ENCODE measurements at regions not wholly inside any gene's neighbourhood (a gene's known extent, or its start where the extent isn't known, plus 50 kb on each side); places are given as distances from the start of the nearest gene placed in this dataset.

DNA sequence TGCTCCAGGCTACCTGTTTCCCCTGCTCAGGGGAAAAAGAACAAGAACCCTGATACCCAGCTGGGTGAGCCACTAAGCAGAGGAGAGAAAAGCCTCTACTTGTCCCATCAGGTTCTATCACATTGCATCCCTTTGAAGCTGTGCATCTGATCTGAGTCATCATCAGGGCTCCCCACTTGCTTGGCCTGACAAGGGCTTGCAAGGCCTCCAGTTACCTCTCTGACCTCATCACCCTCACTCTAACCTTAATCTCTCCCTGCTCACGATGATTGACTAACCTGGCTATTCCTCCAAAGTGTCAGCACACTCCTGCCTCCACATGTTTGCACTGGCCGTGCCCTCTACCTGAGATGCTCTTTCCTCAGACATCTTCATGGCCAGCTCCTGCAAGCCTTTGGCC lies 309.5 kb upstream of the CHD6 start:
- FAIRE-seq (no peak), DNase-seq (ENCODE audit: low spot score) (no peak), ATAC-seq (no peak)
- TF ChIP-seq ZBTB42 (CRISPR knock-in tag; IDR thresholded peaks at IDR 0.05) (no peak), ZNF253 (CRISPR knock-in tag; IDR thresholded peaks at IDR 0.05; ENCODE audit: borderline replicate concordance) (no peak), MLLT10 (CRISPR knock-in tag; IDR thresholded peaks at IDR 0.05) (no peak), NR1H2 (CRISPR knock-in tag; IDR thresholded peaks at IDR 0.05; ENCODE audit: borderline replicate concordance, low read depth) (no peak), ZNF264 (CRISPR knock-in tag; IDR thresholded peaks at IDR 0.05) (no peak), ZSCAN31 (CRISPR knock-in tag; IDR thresholded peaks at IDR 0.05; ENCODE audit: low read depth) (no peak), ZNF772 (CRISPR knock-in tag; IDR thresholded peaks at IDR 0.05) (no peak), DMAP1 (CRISPR knock-in tag; IDR thresholded peaks at IDR 0.05) (no peak), RBM39 (IDR thresholded peaks at IDR 0.05; ENCODE audit: low read depth, low read length, poor library complexity, severe bottlenecking) (no peak), ZNF460 (CRISPR knock-in tag; IDR thresholded peaks at IDR 0.05; ENCODE audit: borderline replicate concordance) (no peak), MED13 (CRISPR knock-in tag; IDR thresholded peaks at IDR 0.05) (no peak), CAMTA2 (CRISPR knock-in tag; IDR thresholded peaks at IDR 0.05; ENCODE audit: borderline replicate concordance) (no peak), ISX (CRISPR knock-in tag; conservative IDR thresholded peaks at IDR 0.05) (no peak), HMGA1 (CRISPR knock-in tag; conservative IDR thresholded peaks at IDR 0.05) (no peak), ZNF274 (CRISPR knock-in tag; IDR thresholded peaks at IDR 0.05) (no peak), ZNF232 (CRISPR knock-in tag; IDR thresholded peaks at IDR 0.05; ENCODE audit: borderline replicate concordance) (no peak), ZNF747 (CRISPR knock-in tag; IDR thresholded peaks at IDR 0.05; ENCODE audit: borderline replicate concordance) (no peak), NR2F6 (IDR thresholded peaks at IDR 0.05) (no peak), NR2F6 (CRISPR knock-in tag; IDR thresholded peaks at IDR 0.05) (no peak)
- TF ChIP-seq, protein P1, sequence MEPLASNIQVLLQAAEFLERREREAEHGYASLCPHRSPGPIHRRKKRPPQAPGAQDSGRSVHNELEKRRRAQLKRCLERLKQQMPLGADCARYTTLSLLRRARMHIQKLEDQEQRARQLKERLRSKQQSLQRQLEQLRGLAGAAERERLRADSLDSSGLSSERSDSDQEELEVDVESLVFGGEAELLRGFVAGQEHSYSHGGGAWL (CRISPR knock-in tag; IDR thresholded peaks at IDR 0.05), result no peak
- ChIA-PET CTCF (ENCODE audit: low intra/inter-chr PET ratio, low total read pairs) (no interaction called here), POLR2A (no interaction called here)
- H3K27ac ChIP-seq (ENCODE audit: extremely low read length, insufficient read depth, low read length), result no peak overlapping the region
- no peaks in the 10 kb centered on the region for H3K36me3 ChIP-seq (replicated peaks in 1 of 2; ENCODE audit: control insufficient read depth in 1 of 2, insufficient read depth in 2 of 2, low read length in 2 of 2)
- H3K27me3 ChIP-seq (ENCODE audit: control insufficient read depth in 1 of 2, insufficient read depth in 2 of 2, low read length in 2 of 2), result no peaks in the 10 kb centered on the region; a peak in 1 of 5 replicates
- H3K79me2 ChIP-seq (ENCODE audit: insufficient read depth, low read length), result no peaks in the 10 kb centered on the region
- no peaks in the 10 kb centered on the region for H3K9me3 ChIP-seq (ENCODE audit: low read length)
- no peak overlapping the region for H3K4me3 ChIP-seq (replicated peaks in 1 of 3; ENCODE audit: insufficient read depth in 1 of 3, low read depth in 2 of 3, low read length in 3 of 3)
- no peak overlapping the region for H2AFZ ChIP-seq (ENCODE audit: low read length)
- in situ Hi-C loops (cut with HindIII; ENCODE audit: extremely low pct_ligation_motif_present, low pct_unique_long_range_greater_than_20kb), result no loop called here
- H3K4me2 ChIP-seq (ENCODE audit: low read depth, low read length), result no peak overlapping the region
- 0% methylated on average over 2 of the region's 2 CpGs for WGBS (ENCODE audit: low lambda C conversion rate)
- H3K9ac ChIP-seq (ENCODE audit: insufficient read depth, low read depth, low read length), result no peak overlapping the region
- intact Hi-C loops (cut with micrococcal nuclease; ENCODE audit: unreplicated experiment), result no loop called here
- no peaks in the 10 kb centered on the region for H4K20me1 ChIP-seq (ENCODE audit: insufficient read depth, low read length)
- H3K4me1 ChIP-seq (ENCODE audit: insufficient read depth, low read length), result no peaks in the 10 kb centered on the region
- no TSS peak for BruUV-seq (replicated peaks)
